ENCODE measurements at regions not wholly inside any gene's neighbourhood (a gene's known extent, or its start where the extent isn't known, plus 50 kb on each side); places are given as distances from the start of the nearest gene placed in this dataset.

DNA sequence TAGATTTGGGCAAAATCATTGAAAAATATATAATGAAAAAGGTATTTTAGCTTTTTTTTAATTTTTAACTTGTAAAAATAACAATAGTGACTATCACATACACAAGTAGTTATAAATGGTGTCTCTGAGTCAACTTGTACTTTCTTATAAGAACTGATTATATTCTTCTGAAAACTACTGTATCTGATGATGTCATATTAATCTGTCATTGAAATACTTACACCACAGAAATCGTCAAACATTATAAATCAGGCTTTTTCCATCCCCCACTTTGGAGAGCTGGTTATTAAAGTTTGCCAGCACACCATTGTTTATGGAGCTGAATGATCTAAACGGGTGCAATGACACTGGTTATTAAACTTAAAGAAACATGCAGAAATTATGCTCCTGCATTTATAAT is 1259.6 kb upstream of the CNTN5 start:
- ChIA-PET POLR2A (no interaction called here), CTCF (no interaction called here)
- Histone ChIP-seq H3K4me1 (no peaks in the 10 kb centered on the region), H3K4me3 (no peak overlapping the region), H3K4me2 (no peak overlapping the region), H3K9me3 (no peaks in the 10 kb centered on the region), H3K27ac (no peak overlapping the region)
- no peak for FAIRE-seq
- no peak for ATAC-seq
- 2% methylated on average over 2 of the region's 2 CpGs for WGBS (ENCODE audit: missing lambda C conversion rate)
- TF ChIP-seq HOXA7 (CRISPR knock-in tag; IDR thresholded peaks at IDR 0.05) (no peak), RAD21 (conservative IDR thresholded peaks at IDR 0.05 in 1 of 2, IDR thresholded peaks at IDR 0.05 in 1 of 2) (no peak), GATA3 (IDR thresholded peaks at IDR 0.05; ENCODE audit: borderline replicate concordance) (no peak), MYC (IDR thresholded peaks at IDR 0.05; ENCODE audit: borderline replicate concordance, low read length) (no peak), ZFP36 (IDR thresholded peaks at IDR 0.05; ENCODE audit: borderline replicate concordance, partially characterized antibody) (no peak), BHLHE40 (IDR thresholded peaks at IDR 0.05; ENCODE audit: low read depth, low read length) (no peak), CHD4 (IDR thresholded peaks at IDR 0.05; ENCODE audit: borderline replicate concordance) (no peak), CBX2 (IDR thresholded peaks at IDR 0.05; ENCODE audit: borderline replicate concordance, low read depth) (no peak)
- no peak for DNase-seq (ENCODE audit: low read depth in 1 of 2, low spot score in 1 of 2)

GRCh38 chr11:97764193-97764592 is 1256.6 kb upstream of the CNTN5 start:
- ChIA-PET CTCF (no interaction called here), POLR2A (no interaction called here)
- H3K27ac ChIP-seq: no peak overlapping the region
- ATAC-seq (no peak), FAIRE-seq (no peak), DNase-seq (ENCODE audit: low read depth in 1 of 2, low spot score in 1 of 2) (no peak)
- H3K9me3 ChIP-seq: no peaks in the 10 kb centered on the region
- H3K4me1 ChIP-seq: no peaks in the 10 kb centered on the region
- 39% methylated on average over 1 of the region's 1 CpG for WGBS (ENCODE audit: missing lambda C conversion rate)
- no peak overlapping the region for H3K4me3 ChIP-seq
- H3K4me2 ChIP-seq: no peak overlapping the region
- TF ChIP-seq FOXS1 (CRISPR knock-in tag; IDR thresholded peaks at IDR 0.05): no peak
- TF ChIP-seq, protein P1, sequence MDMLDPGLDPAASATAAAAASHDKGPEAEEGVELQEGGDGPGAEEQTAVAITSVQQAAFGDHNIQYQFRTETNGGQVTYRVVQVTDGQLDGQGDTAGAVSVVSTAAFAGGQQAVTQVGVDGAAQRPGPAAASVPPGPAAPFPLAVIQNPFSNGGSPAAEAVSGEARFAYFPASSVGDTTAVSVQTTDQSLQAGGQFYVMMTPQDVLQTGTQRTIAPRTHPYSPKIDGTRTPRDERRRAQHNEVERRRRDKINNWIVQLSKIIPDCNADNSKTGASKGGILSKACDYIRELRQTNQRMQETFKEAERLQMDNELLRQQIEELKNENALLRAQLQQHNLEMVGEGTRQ (IDR thresholded peaks at IDR 0.05): no peak
- TF ChIP-seq, protein P2, sequence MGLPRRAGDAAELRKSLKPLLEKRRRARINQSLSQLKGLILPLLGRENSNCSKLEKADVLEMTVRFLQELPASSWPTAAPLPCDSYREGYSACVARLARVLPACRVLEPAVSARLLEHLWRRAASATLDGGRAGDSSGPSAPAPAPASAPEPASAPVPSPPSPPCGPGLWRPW (IDR thresholded peaks at IDR 0.05): no peak
- no peak for TF ChIP-seq MYC (IDR thresholded peaks at IDR 0.05; ENCODE audit: borderline replicate concordance, low read length)
- no peak for TF ChIP-seq FOSL2 (IDR thresholded peaks at IDR 0.05)
- no peak for TF ChIP-seq FOSL2 (CRISPR knock-in tag; IDR thresholded peaks at IDR 0.05)
- TF ChIP-seq, protein P3, sequence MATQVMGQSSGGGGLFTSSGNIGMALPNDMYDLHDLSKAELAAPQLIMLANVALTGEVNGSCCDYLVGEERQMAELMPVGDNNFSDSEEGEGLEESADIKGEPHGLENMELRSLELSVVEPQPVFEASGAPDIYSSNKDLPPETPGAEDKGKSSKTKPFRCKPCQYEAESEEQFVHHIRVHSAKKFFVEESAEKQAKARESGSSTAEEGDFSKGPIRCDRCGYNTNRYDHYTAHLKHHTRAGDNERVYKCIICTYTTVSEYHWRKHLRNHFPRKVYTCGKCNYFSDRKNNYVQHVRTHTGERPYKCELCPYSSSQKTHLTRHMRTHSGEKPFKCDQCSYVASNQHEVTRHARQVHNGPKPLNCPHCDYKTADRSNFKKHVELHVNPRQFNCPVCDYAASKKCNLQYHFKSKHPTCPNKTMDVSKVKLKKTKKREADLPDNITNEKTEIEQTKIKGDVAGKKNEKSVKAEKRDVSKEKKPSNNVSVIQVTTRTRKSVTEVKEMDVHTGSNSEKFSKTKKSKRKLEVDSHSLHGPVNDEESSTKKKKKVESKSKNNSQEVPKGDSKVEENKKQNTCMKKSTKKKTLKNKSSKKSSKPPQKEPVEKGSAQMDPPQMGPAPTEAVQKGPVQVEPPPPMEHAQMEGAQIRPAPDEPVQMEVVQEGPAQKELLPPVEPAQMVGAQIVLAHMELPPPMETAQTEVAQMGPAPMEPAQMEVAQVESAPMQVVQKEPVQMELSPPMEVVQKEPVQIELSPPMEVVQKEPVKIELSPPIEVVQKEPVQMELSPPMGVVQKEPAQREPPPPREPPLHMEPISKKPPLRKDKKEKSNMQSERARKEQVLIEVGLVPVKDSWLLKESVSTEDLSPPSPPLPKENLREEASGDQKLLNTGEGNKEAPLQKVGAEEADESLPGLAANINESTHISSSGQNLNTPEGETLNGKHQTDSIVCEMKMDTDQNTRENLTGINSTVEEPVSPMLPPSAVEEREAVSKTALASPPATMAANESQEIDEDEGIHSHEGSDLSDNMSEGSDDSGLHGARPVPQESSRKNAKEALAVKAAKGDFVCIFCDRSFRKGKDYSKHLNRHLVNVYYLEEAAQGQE (IDR thresholded peaks at IDR 0.05): no peak
- no peak for TF ChIP-seq EHF (CRISPR knock-in tag; IDR thresholded peaks at IDR 0.05)
- no peak for TF ChIP-seq TP53 (CRISPR knock-in tag; IDR thresholded peaks at IDR 0.05)
- no peak for TF ChIP-seq CHD4 (IDR thresholded peaks at IDR 0.05; ENCODE audit: borderline replicate concordance)
- TF ChIP-seq HEYL (CRISPR knock-in tag; IDR thresholded peaks at IDR 0.05): no peak
- TF ChIP-seq RNF2 (IDR thresholded peaks at IDR 0.05; ENCODE audit: borderline replicate concordance, low read depth): no peak
- TF ChIP-seq CEBPB (IDR thresholded peaks at IDR 0.05): no peak
- TF ChIP-seq, protein P4, sequence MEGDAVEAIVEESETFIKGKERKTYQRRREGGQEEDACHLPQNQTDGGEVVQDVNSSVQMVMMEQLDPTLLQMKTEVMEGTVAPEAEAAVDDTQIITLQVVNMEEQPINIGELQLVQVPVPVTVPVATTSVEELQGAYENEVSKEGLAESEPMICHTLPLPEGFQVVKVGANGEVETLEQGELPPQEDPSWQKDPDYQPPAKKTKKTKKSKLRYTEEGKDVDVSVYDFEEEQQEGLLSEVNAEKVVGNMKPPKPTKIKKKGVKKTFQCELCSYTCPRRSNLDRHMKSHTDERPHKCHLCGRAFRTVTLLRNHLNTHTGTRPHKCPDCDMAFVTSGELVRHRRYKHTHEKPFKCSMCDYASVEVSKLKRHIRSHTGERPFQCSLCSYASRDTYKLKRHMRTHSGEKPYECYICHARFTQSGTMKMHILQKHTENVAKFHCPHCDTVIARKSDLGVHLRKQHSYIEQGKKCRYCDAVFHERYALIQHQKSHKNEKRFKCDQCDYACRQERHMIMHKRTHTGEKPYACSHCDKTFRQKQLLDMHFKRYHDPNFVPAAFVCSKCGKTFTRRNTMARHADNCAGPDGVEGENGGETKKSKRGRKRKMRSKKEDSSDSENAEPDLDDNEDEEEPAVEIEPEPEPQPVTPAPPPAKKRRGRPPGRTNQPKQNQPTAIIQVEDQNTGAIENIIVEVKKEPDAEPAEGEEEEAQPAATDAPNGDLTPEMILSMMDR (IDR thresholded peaks at IDR 0.05): no peak
- no peak for TF ChIP-seq FOSB (CRISPR knock-in tag; IDR thresholded peaks at IDR 0.05)
- TF ChIP-seq, protein P5, sequence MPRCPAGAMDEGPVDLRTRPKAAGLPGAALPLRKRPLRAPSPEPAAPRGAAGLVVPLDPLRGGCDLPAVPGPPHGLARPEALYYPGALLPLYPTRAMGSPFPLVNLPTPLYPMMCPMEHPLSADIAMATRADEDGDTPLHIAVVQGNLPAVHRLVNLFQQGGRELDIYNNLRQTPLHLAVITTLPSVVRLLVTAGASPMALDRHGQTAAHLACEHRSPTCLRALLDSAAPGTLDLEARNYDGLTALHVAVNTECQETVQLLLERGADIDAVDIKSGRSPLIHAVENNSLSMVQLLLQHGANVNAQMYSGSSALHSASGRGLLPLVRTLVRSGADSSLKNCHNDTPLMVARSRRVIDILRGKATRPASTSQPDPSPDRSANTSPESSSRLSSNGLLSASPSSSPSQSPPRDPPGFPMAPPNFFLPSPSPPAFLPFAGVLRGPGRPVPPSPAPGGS (IDR thresholded peaks at IDR 0.05): no peak
- no peak for TF ChIP-seq JUNB (IDR thresholded peaks at IDR 0.05)
- no peak for TF ChIP-seq SREBF2 (IDR thresholded peaks at IDR 0.05)
- TF ChIP-seq HDAC2 (IDR thresholded peaks at IDR 0.05): no peak

Measured in A549 (cell line).